ENCODE measurements at regions not wholly inside any gene's neighbourhood (a gene's known extent, or its start where the extent isn't known, plus 50 kb on each side); places are given as distances from the start of the nearest gene placed in this dataset.

DNA sequence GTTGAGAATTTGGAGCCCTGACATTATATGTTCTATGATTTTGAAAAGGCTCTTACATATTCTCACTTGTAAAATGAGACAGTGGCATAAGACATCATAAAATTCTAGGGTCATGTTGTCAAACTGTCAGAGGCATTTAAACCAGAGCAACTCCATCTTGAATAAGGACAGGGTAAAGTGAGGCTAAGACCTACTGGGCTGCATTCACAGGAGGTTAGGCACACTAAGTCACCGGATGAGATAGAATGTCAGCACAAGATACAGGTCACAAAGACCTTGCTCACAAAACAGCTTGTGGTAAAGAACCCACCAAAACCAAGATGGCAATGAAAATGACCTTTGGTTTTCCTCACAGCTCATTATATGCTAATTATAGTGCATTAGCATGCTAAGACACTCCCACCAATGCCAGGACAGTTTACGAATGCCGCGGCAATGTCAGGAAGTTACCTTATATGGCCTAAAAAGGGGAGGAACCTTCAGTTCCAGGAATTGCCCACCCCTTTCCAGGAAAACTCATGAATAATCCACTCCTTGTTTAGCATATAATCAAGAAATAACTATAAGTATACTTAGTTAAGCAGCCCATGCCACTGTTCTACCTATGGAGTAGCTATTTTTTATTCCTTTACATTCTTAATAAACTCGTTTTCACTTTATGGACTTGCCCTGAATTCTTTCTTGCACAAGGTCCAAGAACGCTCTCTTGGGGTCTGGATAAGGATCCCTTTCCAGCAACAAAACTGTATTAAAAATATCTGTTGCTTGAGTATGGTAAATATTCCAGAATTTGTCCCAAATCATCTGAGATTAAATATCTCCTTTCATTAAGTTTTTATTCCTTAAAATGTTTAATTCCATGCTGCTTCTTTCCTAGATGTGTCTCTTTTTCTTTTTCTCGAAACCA, 406.4 kb downstream of the METTL4 start:
- Histone ChIP-seq H3K27me3 (ENCODE audit: insufficient read depth, low read length) (no peaks in the 10 kb centered on the region), H3K27ac (ENCODE audit: low read depth, low read length) (no peak overlapping the region), H3K9ac (ENCODE audit: low read length) (no peak overlapping the region), H3K4me3 (replicated peaks in 1 of 2; ENCODE audit: low read depth in 1 of 2, low read length in 2 of 2) (no peak overlapping the region), H3K9me2 (ENCODE audit: insufficient read depth) (no peaks in the 10 kb centered on the region), H2AFZ (ENCODE audit: low read depth, low read length, poor library complexity, severe bottlenecking) (no peak overlapping the region), H3K4me1 (ENCODE audit: control insufficient read depth in 1 of 2, insufficient read depth in 2 of 2, low read length in 2 of 2) (no peaks in the 10 kb centered on the region), H3K79me2 (ENCODE audit: insufficient read depth, low read length) (no peaks in the 10 kb centered on the region), H3K36me3 (ENCODE audit: control insufficient read depth in 1 of 2, insufficient read depth in 2 of 2, low read length in 2 of 2) (no peaks in the 10 kb centered on the region), H3K4me2 (ENCODE audit: low read length) (no peak overlapping the region), H3K9me3 (ENCODE audit: control insufficient read depth in 1 of 2, insufficient read depth in 1 of 2, low read depth in 1 of 2, low read length in 2 of 2) (no peaks in the 10 kb centered on the region), H4K20me1 (ENCODE audit: insufficient read depth) (no peaks in the 10 kb centered on the region)
- ChIA-PET RAD21 (ENCODE audit: low non-redundant PET in 1 of 2, low total read pairs in 2 of 2, uncharacterized antibody in 2 of 2, unreplicated experiment in 2 of 2) (no interaction called here), POLR2A (no interaction called here), CTCF (no interaction called here)
- TF ChIP-seq, protein P1, sequence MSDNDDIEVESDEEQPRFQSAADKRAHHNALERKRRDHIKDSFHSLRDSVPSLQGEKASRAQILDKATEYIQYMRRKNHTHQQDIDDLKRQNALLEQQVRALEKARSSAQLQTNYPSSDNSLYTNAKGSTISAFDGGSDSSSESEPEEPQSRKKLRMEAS (IDR thresholded peaks at IDR 0.05): no peak
- TF ChIP-seq EZH2 (IDR thresholded peaks at IDR 0.05) (no peak), CBX3 (IDR thresholded peaks at IDR 0.05; ENCODE audit: low read depth) (no peak), TCF7L2 (IDR thresholded peaks at IDR 0.05; ENCODE audit: borderline replicate concordance, extremely low read depth, insufficient read depth, insufficient read length) (no peak), SIN3A (IDR thresholded peaks at IDR 0.05; ENCODE audit: low read depth) (no peak), FOSL1 (IDR thresholded peaks at IDR 0.05; ENCODE audit: low read depth) (no peak), ELF1 (IDR thresholded peaks at IDR 0.05; ENCODE audit: borderline replicate concordance, low read depth) (no peak), EGR1 (IDR thresholded peaks at IDR 0.05; ENCODE audit: low read depth) (no peak), POLR2AphosphoS5 (IDR thresholded peaks at IDR 0.05; ENCODE audit: low read depth, low read length) (no peak), SP1 (IDR thresholded peaks at IDR 0.05; ENCODE audit: low read depth) (no peak), EZH2phosphoT487 (IDR thresholded peaks at IDR 0.05; ENCODE audit: borderline replicate concordance) (no peak)
- TF ChIP-seq, protein P2, sequence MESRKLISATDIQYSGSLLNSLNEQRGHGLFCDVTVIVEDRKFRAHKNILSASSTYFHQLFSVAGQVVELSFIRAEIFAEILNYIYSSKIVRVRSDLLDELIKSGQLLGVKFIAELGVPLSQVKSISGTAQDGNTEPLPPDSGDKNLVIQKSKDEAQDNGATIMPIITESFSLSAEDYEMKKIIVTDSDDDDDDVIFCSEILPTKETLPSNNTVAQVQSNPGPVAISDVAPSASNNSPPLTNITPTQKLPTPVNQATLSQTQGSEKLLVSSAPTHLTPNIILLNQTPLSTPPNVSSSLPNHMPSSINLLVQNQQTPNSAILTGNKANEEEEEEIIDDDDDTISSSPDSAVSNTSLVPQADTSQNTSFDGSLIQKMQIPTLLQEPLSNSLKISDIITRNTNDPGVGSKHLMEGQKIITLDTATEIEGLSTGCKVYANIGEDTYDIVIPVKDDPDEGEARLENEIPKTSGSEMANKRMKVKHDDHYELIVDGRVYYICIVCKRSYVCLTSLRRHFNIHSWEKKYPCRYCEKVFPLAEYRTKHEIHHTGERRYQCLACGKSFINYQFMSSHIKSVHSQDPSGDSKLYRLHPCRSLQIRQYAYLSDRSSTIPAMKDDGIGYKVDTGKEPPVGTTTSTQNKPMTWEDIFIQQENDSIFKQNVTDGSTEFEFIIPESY (IDR thresholded peaks at IDR 0.05; ENCODE audit: extremely low read depth, insufficient replicate concordance, low read length): no peak
- TF ChIP-seq, protein P3, sequence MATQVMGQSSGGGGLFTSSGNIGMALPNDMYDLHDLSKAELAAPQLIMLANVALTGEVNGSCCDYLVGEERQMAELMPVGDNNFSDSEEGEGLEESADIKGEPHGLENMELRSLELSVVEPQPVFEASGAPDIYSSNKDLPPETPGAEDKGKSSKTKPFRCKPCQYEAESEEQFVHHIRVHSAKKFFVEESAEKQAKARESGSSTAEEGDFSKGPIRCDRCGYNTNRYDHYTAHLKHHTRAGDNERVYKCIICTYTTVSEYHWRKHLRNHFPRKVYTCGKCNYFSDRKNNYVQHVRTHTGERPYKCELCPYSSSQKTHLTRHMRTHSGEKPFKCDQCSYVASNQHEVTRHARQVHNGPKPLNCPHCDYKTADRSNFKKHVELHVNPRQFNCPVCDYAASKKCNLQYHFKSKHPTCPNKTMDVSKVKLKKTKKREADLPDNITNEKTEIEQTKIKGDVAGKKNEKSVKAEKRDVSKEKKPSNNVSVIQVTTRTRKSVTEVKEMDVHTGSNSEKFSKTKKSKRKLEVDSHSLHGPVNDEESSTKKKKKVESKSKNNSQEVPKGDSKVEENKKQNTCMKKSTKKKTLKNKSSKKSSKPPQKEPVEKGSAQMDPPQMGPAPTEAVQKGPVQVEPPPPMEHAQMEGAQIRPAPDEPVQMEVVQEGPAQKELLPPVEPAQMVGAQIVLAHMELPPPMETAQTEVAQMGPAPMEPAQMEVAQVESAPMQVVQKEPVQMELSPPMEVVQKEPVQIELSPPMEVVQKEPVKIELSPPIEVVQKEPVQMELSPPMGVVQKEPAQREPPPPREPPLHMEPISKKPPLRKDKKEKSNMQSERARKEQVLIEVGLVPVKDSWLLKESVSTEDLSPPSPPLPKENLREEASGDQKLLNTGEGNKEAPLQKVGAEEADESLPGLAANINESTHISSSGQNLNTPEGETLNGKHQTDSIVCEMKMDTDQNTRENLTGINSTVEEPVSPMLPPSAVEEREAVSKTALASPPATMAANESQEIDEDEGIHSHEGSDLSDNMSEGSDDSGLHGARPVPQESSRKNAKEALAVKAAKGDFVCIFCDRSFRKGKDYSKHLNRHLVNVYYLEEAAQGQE (IDR thresholded peaks at IDR 0.05; ENCODE audit: low read depth): no peak
- TF ChIP-seq, protein P4, sequence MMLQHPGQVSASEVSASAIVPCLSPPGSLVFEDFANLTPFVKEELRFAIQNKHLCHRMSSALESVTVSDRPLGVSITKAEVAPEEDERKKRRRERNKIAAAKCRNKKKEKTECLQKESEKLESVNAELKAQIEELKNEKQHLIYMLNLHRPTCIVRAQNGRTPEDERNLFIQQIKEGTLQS (IDR thresholded peaks at IDR 0.05): no peak
- TF ChIP-seq, protein P5, sequence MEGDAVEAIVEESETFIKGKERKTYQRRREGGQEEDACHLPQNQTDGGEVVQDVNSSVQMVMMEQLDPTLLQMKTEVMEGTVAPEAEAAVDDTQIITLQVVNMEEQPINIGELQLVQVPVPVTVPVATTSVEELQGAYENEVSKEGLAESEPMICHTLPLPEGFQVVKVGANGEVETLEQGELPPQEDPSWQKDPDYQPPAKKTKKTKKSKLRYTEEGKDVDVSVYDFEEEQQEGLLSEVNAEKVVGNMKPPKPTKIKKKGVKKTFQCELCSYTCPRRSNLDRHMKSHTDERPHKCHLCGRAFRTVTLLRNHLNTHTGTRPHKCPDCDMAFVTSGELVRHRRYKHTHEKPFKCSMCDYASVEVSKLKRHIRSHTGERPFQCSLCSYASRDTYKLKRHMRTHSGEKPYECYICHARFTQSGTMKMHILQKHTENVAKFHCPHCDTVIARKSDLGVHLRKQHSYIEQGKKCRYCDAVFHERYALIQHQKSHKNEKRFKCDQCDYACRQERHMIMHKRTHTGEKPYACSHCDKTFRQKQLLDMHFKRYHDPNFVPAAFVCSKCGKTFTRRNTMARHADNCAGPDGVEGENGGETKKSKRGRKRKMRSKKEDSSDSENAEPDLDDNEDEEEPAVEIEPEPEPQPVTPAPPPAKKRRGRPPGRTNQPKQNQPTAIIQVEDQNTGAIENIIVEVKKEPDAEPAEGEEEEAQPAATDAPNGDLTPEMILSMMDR (IDR thresholded peaks at IDR 0.05 in 2 of 3, conservative IDR thresholded peaks at IDR 0.05 in 1 of 3; ENCODE audit: borderline replicate concordance in 1 of 3, insufficient read depth in 1 of 3, low read depth in 2 of 3, low read length in 2 of 3): no peak
- ATAC-seq (no peak), DNase-seq (ENCODE audit: low read depth, low spot score) (no peak)
- no TSS peak for BruUV-seq (replicated peaks)
- intact Hi-C loops (cut with micrococcal nuclease): no loop called here
